Duodenal mucosa (tissue), 2 donors: ENCODE measurements at regions not wholly inside any gene's neighbourhood (a gene's known extent, or its start where the extent isn't known, plus 50 kb on each side); places are given as distances from the start of the nearest gene placed in this dataset.

Experiments used
- H3K27ac ChIP-seq: one replicate; pipeline ENCODE4 v1.7.0; 2013; ENCODE audit warnings: low read depth, low read length
- H3K27me3 ChIP-seq, 2 donors: one replicate each; pipeline ENCODE4 v1.7.0; 2013; ENCODE audit warnings: low read length in 2 of 2, control low read depth in 1 of 2; ENCODE audit not compliant: insufficient read depth in 2 of 2, control insufficient read depth in 1 of 2
- H3K36me3 ChIP-seq, 2 donors: one replicate each; pipeline ENCODE4 v1.7.0; 2013; ENCODE audit warnings: low read length in 2 of 2, control low read depth in 1 of 2; ENCODE audit not compliant: insufficient read depth in 2 of 2, control insufficient read depth in 1 of 2
- H3K4me1 ChIP-seq, 2 donors: one replicate each; pipeline ENCODE4 v1.7.0; 2013; ENCODE audit warnings: low read length in 2 of 2, control low read depth in 1 of 2; ENCODE audit not compliant: insufficient read depth in 2 of 2, control insufficient read depth in 1 of 2
- H3K4me3 ChIP-seq, 2 donors: one replicate each; pipeline ENCODE4 v1.7.0; 2013; ENCODE audit warnings: low read length in 2 of 2, low read depth in 1 of 2
- H3K9ac ChIP-seq, 2 donors: one replicate each; pipeline ENCODE4 v1.7.0; 2013; ENCODE audit warnings: low read length in 2 of 2, low read depth in 1 of 2
- H3K9me3 ChIP-seq, 2 donors: one replicate each; pipeline ENCODE4 v1.7.0; 2013; ENCODE audit warnings: low read length in 2 of 2, control low read depth in 1 of 2; ENCODE audit not compliant: control insufficient read depth in 1 of 2

GRCh38 chr13:50357586-50358118 lies 342.4 kb downstream of the KCNRG start:
- Histone ChIP-seq H3K36me3 (no peaks in the 10 kb centered on the region), H3K27me3 (no peaks in the 10 kb centered on the region), H3K4me1 (peaks cover 14 to 18% of the 10 kb centered on the region in 2 donors), H3K9me3 (no peaks in the 10 kb centered on the region), H3K9ac (no peak overlapping the region), H3K4me3 (no peak overlapping the region), H3K27ac (no peak overlapping the region)

- H3K27ac ChIP-seq: no peak overlapping the region
- no peaks in the 10 kb centered on the region for H3K9me3 ChIP-seq
- H3K4me1 ChIP-seq: peaks cover 14 to 18% of the 10 kb centered on the region in 2 donors
- no peaks in the 10 kb centered on the region for H3K36me3 ChIP-seq
- H3K27me3 ChIP-seq: no peaks in the 10 kb centered on the region
- H3K4me3 ChIP-seq: no peak overlapping the region
- no peak overlapping the region for H3K9ac ChIP-seq
Observed at GRCh38 chr13:50358231-50359040, 343.2 kb downstream of the KCNRG start.

GRCh38 chr13:50359041-50359367 lies 343.8 kb downstream of the KCNRG start:
- Histone ChIP-seq H3K4me1 (peaks cover 10 to 18% of the 10 kb centered on the region in 2 donors), H3K9me3 (no peaks in the 10 kb centered on the region), H3K4me3 (no peak overlapping the region), H3K36me3 (no peaks in the 10 kb centered on the region), H3K27ac (no peak overlapping the region), H3K9ac (no peak overlapping the region), H3K27me3 (no peaks in the 10 kb centered on the region)

- no peak overlapping the region for H3K9ac ChIP-seq
- H3K4me1 ChIP-seq: peaks cover 3 to 16% of the 10 kb centered on the region in 2 donors
- H3K27ac ChIP-seq: no peak overlapping the region
- H3K4me3 ChIP-seq: no peak overlapping the region
- H3K9me3 ChIP-seq: no peaks in the 10 kb centered on the region
- H3K36me3 ChIP-seq: no peaks in the 10 kb centered on the region
- no peaks in the 10 kb centered on the region for H3K27me3 ChIP-seq
Observed at GRCh38 chr13:50359779-50360178, 344.5 kb downstream of the KCNRG start.

GRCh38 chr13:50360637-50361036 lies 345.4 kb downstream of the KCNRG start:
- H3K4me3 ChIP-seq: no peak overlapping the region
- H3K27me3 ChIP-seq: no peaks in the 10 kb centered on the region
- H3K9ac ChIP-seq: no peak overlapping the region
- no peaks in the 10 kb centered on the region for H3K36me3 ChIP-seq
- H3K4me1 ChIP-seq: peaks cover 4 to 13% of the 10 kb centered on the region in 2 donors
- no peaks in the 10 kb centered on the region for H3K9me3 ChIP-seq
- no peak overlapping the region for H3K27ac ChIP-seq

GRCh38 chr13:50361282-50361681 lies 346.0 kb downstream of the KCNRG start:
- Histone ChIP-seq H3K9me3 (no peaks in the 10 kb centered on the region), H3K4me1 (peaks cover 8 to 17% of the 10 kb centered on the region in 2 donors), H3K27ac (no peak overlapping the region), H3K4me3 (no peak overlapping the region), H3K9ac (no peak overlapping the region), H3K36me3 (no peaks in the 10 kb centered on the region), H3K27me3 (no peaks in the 10 kb centered on the region)

GRCh38 chr13:50365408-50366391 lies 350.5 kb downstream of the KCNRG start:
- H3K27me3 ChIP-seq: no peaks in the 10 kb centered on the region
- H3K4me1 ChIP-seq: peaks cover 12 to 18% of the 10 kb centered on the region in 2 donors
- H3K4me3 ChIP-seq: peak overlapping the region; percentile 5 to 27
- H3K9me3 ChIP-seq: no peaks in the 10 kb centered on the region
- no peak overlapping the region for H3K27ac ChIP-seq
- H3K36me3 ChIP-seq: no peaks in the 10 kb centered on the region
- H3K9ac ChIP-seq: no peak overlapping the region

- H3K36me3 ChIP-seq: no peaks in the 10 kb centered on the region
- H3K27ac ChIP-seq: no peak overlapping the region
- H3K9ac ChIP-seq: no peak overlapping the region
- H3K4me3 ChIP-seq: peak overlapping the region in 1 of 2 donors; percentile 27
- no peaks in the 10 kb centered on the region for H3K9me3 ChIP-seq
- peaks cover 12 to 18% of the 10 kb centered on the region in 2 donors for H3K4me1 ChIP-seq
- H3K27me3 ChIP-seq: no peaks in the 10 kb centered on the region
Observed at GRCh38 chr13:50366488-50367174, 351.4 kb downstream of the KCNRG start.

GRCh38 chr13:50369646-50370045 lies 354.4 kb downstream of the KCNRG start:
- Histone ChIP-seq H3K4me1 (peaks cover 12 to 18% of the 10 kb centered on the region in 2 donors), H3K9me3 (no peaks in the 10 kb centered on the region), H3K4me3 (no peak overlapping the region), H3K27me3 (no peaks in the 10 kb centered on the region), H3K36me3 (no peaks in the 10 kb centered on the region), H3K9ac (no peak overlapping the region), H3K27ac (no peak overlapping the region)
